HL-60 (cell line): ENCODE measurements at regions not wholly inside any gene's neighbourhood (a gene's known extent, or its start where the extent isn't known, plus 50 kb on each side); places are given as distances from the start of the nearest gene placed in this dataset.

ENCODE experiments used
- DNase-seq, 2 experiments: peaks; one replicate each; pipeline ENCODE4 v3.0.0-alpha.2; 2010 to 2020; ENCODE audit warnings: low read depth in 1 of 2, low spot score in 1 of 2
- H3K27ac ChIP-seq: fragments of 250-450 bp; sonication (Bioruptor Pico); replicated peaks from 2 replicates; pipeline ENCODE4 v1.5.1; 2020; ENCODE audit warnings: mild to moderate bottlenecking, moderate library complexity
- H3K27me3 ChIP-seq: fragments of 250-450 bp; sonication (Bioruptor Pico); 2 replicates; pipeline ENCODE4 v1.5.1; 2021; ENCODE audit warnings: mild to moderate bottlenecking, moderate library complexity; ENCODE audit not compliant: insufficient read depth, poor library complexity, severe bottlenecking
- H3K4me3 ChIP-seq: replicated peaks from 2 replicates; pipeline ENCODE4 v1.5.1; 2011; ENCODE audit warnings: mild to moderate bottlenecking, control low read depth, low read length; ENCODE audit not compliant: insufficient read depth
- GABPA ChIP-seq: IDR thresholded peaks from 2 replicates; pipeline ENCODE4 v1.6.1; 2012; ENCODE audit warnings: low read depth
- POLR2AphosphoS5 ChIP-seq: IDR thresholded peaks from 2 replicates; pipeline ENCODE4 v1.6.1; 2012; ENCODE audit warnings: low read depth
- SPI1 ChIP-seq: IDR thresholded peaks from 2 replicates; pipeline ENCODE4 v1.6.1; 2012; ENCODE audit warnings: low read depth, mild to moderate bottlenecking, borderline replicate concordance
- TF ChIP-seq, protein P1 (sequence below): IDR thresholded peaks from 2 replicates; pipeline ENCODE4 v1.6.1; 2012; ENCODE audit warnings: low read depth; ENCODE audit not compliant: insufficient replicate concordance
- TF ChIP-seq, protein P2 (sequence below): IDR thresholded peaks from one replicate; pipeline ENCODE4 v1.5.1; 2011; ENCODE audit warnings: low read length, control low read depth, inconsistent platforms; ENCODE audit not compliant: insufficient read depth

DNA sequence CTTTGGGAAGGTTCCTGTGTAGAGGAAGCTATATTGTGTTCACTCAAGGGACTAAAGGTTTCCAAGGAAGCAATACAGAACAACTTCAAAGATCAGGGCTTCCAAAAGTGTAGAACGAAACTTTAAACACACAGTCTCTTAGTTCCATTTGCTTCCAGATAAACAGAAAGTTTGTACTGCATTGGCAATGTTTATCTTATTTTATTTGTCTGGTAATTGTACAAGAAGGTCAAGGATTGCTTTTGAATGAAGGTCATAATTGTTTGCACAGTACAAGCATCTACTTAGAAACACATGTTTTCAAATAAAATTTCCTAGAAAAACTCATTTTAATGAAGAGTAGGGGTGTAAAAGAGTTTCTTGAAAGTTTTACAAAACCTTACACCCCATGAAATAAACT lies 712.7 kb upstream of the SGCG start:
- DNase-seq, result no peak
- Histone ChIP-seq H3K4me3 (no peak overlapping the region), H3K27ac (no peak overlapping the region), H3K27me3 (no peaks in the 10 kb centered on the region)
- TF ChIP-seq SPI1 (no peak), GABPA (no peak), POLR2AphosphoS5 (no peak)

DNA sequence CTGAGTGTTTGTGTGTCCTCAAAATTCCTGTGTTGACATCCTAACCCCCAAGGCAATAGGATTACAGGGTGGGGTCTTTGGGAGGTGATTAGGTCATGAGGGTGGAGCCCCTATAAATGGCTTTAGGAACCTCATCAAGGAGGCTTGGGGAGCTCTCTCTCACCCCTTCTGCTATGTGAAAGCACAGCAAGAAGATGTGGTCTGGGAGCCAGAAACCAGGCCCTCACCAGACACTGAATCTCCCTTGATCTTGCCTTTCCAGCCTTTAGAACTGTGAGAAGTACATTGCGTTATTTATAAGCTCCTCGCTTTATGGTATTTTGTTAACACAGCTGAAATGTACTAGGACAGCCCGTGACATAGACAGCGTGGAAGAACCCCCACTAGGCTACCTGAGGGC lies 712.0 kb upstream of the SGCG start:
- TF ChIP-seq, protein P1, sequence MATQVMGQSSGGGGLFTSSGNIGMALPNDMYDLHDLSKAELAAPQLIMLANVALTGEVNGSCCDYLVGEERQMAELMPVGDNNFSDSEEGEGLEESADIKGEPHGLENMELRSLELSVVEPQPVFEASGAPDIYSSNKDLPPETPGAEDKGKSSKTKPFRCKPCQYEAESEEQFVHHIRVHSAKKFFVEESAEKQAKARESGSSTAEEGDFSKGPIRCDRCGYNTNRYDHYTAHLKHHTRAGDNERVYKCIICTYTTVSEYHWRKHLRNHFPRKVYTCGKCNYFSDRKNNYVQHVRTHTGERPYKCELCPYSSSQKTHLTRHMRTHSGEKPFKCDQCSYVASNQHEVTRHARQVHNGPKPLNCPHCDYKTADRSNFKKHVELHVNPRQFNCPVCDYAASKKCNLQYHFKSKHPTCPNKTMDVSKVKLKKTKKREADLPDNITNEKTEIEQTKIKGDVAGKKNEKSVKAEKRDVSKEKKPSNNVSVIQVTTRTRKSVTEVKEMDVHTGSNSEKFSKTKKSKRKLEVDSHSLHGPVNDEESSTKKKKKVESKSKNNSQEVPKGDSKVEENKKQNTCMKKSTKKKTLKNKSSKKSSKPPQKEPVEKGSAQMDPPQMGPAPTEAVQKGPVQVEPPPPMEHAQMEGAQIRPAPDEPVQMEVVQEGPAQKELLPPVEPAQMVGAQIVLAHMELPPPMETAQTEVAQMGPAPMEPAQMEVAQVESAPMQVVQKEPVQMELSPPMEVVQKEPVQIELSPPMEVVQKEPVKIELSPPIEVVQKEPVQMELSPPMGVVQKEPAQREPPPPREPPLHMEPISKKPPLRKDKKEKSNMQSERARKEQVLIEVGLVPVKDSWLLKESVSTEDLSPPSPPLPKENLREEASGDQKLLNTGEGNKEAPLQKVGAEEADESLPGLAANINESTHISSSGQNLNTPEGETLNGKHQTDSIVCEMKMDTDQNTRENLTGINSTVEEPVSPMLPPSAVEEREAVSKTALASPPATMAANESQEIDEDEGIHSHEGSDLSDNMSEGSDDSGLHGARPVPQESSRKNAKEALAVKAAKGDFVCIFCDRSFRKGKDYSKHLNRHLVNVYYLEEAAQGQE, result no peak
- TF ChIP-seq GABPA (no peak), POLR2AphosphoS5 (no peak), SPI1 (no peak)
- TF ChIP-seq, protein P2, sequence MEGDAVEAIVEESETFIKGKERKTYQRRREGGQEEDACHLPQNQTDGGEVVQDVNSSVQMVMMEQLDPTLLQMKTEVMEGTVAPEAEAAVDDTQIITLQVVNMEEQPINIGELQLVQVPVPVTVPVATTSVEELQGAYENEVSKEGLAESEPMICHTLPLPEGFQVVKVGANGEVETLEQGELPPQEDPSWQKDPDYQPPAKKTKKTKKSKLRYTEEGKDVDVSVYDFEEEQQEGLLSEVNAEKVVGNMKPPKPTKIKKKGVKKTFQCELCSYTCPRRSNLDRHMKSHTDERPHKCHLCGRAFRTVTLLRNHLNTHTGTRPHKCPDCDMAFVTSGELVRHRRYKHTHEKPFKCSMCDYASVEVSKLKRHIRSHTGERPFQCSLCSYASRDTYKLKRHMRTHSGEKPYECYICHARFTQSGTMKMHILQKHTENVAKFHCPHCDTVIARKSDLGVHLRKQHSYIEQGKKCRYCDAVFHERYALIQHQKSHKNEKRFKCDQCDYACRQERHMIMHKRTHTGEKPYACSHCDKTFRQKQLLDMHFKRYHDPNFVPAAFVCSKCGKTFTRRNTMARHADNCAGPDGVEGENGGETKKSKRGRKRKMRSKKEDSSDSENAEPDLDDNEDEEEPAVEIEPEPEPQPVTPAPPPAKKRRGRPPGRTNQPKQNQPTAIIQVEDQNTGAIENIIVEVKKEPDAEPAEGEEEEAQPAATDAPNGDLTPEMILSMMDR, result no peak
- H3K4me3 ChIP-seq, result no peak overlapping the region
- no peak overlapping the region for H3K27ac ChIP-seq
- DNase-seq, result no peak
- no peaks in the 10 kb centered on the region for H3K27me3 ChIP-seq

DNA sequence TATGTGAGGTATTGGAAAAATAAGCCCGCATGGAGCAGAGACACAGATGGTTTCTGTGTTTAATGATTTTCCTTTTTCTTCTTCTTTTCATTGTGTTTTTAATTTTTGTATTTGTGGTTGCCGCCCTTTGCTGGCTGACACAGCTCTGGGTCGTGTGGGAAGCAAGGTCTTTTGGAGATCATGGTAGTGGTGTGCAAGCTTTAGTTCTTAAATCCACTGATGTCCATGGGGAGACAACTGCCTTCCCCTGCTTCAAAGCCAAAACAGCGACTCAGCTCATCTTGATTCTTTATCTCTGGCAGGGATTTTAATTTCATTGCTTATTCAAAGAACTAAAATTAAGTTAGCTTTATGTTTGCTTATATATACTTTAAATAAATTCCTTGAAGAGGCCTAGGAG lies 711.3 kb upstream of the SGCG start:
- Histone ChIP-seq H3K27me3 (no peaks in the 10 kb centered on the region), H3K4me3 (no peak overlapping the region), H3K27ac (no peak overlapping the region)
- no peak for DNase-seq
- TF ChIP-seq SPI1 (no peak), POLR2AphosphoS5 (no peak), GABPA (no peak)
- TF ChIP-seq, protein P1, result no peak
- TF ChIP-seq, protein P2, result no peak

DNA sequence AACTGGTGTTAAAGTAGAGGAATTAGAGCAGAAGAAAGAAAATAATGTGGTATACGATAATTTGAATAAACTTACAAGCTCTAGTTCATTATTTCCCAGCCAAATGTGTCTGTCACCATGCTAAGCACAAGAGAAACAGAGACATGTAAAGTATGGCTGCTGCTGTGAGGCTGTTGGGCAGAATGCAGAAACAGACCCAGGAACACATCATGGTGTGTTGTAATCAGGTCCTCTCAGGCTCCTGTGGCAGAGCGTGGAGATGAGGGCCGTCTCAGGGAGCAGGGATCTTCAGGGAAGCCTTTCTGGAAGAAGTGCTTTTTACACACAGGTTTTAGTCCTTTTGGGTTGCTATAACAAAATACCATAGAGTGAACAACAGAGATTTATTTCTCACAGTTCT lies 710.7 kb upstream of the SGCG start:
- TF ChIP-seq, protein P1, result no peak
- H3K4me3 ChIP-seq, result no peak overlapping the region
- H3K27ac ChIP-seq, result no peak overlapping the region
- no peak for DNase-seq
- no peaks in the 10 kb centered on the region for H3K27me3 ChIP-seq
